ENCODE measurements at regions not wholly inside any gene's neighbourhood (a gene's known extent, or its start where the extent isn't known, plus 50 kb on each side); places are given as distances from the start of the nearest gene placed in this dataset.

- DNase-seq, result no peak
Observed at GRCh38 chr2:145723872-145724271, 1204.0 kb upstream of the ZEB2 start.

DNA sequence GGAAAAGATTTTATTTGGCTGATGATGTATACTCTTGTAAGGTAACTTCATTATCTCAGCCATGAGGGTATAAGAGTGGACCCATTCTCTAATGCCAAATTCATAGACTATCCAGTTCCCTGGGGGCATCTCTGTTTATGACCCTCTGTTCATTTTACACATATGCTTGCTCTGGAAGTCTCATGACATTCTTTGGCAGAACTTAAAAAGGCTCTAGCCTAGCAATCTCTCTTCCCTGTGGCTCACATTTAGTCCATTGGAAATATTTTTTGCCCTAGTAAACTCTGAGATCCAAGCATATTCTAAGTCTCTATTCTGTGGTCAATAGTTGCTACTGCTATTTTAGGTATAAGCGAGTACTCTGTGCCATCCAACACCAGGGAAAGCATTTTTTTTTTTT lies 1201.8 kb upstream of the ZEB2 start:
- DNase-seq, result no peak

GRCh38 chr2:145715601-145716000 lies 1195.7 kb upstream of the ZEB2 start:
- no peak for DNase-seq

DNA sequence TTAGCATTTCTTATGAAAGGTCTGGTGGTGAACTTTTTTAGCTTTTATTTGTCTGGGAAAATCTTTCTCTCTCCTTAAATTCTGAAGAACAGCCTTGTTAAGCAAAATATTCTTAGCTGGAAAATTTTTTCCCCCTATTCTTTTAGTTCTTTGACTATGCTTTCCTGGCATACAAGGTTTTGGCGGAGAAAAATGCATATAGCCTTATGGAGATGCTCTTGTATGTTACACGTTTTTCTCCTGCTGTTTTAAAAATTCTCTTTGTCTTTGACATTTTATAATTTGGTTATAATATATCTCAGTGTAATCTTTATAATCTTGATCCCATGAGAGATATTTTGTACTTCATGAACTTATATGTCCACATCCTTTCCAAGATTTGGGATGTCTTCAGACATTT lies 1190.4 kb upstream of the ZEB2 start:
- DNase-seq, result no peak

DNA sequence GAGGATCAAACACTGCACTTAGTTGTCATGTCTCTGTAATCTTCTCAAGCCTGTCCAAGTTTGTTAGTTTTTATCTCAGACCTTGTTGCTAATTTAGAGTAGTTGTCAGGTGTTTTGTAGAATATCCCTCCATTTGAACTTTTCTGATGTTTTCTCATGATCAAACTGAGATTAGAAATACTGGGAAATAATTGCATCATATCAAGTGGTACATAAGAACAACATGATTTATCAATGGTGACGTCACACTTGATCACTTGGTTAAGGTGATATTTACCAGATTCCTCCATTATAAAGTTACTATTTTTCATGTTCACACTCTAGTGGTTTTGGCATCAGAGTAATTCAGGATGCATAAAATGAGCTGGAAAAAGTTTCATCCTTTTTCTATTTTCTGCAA lies 1182.4 kb upstream of the ZEB2 start:
- DNase-seq, result no peak

- DNase-seq, result peak in 1 of 3 donors; percentile 7
Observed at GRCh38 chr2:145692971-145693478, 1173.1 kb upstream of the ZEB2 start.

DNA sequence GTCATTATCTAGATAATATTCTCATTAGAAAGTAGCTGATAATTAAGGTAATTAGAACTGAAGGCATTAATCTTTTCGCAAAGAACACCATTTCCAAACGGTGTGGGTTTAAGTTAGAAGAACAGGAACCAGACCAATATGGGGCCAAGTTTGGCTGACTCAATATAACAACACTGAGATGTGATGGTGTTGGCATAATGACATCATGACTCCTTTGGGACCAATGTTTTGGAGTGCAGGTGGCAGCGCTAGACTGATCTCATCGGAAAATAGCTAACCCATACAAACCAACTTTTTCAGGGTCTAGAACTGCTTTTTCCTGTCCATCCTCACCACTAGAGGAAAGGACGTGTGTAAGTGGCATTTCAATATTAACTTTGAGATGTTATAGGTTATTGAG lies 1171.7 kb upstream of the ZEB2 start:
- DNase-seq, result no peak

DNA sequence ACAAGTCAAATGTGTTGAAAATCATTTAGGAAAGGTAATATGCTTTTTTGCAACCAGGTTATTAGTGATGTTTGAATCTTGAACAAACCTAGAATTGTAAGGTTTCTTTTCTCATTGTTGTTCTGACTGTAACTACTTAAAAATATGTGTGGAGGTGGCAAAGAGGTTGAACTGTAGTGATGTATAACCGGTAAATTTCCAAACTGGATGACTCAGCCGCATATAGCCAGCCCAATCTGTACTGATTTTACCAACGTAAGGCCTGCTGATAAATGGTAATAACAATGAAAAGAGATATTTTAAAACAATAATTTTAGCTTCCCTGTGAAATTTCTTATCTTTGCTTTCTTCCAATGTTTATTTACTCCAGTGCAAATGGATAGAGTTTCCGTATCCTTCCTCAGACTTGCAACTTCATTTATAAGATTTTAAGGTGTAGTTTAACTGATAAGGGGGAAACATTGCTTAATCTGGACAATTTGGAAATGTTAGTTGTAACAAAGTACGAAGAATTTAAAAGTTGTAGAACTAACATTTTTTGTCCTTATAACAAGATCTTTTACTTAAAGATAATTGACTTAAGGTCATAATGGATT lies 1170.4 kb upstream of the ZEB2 start:
- no peak for DNase-seq

DNA sequence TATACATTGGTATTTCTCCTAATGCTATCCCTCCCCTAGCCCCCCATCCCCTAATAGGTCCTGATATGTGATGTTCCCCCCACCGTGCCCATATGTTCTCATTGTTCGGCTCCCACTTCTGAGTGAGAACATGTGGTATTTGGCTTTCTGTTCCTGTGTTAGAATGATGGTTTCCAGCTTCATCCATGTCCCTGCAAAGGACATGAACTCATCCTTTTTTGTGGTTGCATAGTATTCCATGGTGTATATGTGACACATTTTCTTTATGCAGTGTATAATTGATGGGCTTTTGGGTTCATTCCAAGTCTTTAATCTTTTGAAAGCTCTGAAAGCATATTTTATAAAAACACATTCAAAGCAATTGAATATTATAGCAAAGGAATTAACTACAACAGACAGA lies 1169.4 kb upstream of the ZEB2 start:
- DNase-seq, result no peak

- DNase-seq, result no peak
Observed at GRCh38 chr2:145688156-145688555, 1168.2 kb upstream of the ZEB2 start.

GRCh38 chr2:145687442-145688134 lies 1167.7 kb upstream of the ZEB2 start:
- DNase-seq, result no peak

DNA sequence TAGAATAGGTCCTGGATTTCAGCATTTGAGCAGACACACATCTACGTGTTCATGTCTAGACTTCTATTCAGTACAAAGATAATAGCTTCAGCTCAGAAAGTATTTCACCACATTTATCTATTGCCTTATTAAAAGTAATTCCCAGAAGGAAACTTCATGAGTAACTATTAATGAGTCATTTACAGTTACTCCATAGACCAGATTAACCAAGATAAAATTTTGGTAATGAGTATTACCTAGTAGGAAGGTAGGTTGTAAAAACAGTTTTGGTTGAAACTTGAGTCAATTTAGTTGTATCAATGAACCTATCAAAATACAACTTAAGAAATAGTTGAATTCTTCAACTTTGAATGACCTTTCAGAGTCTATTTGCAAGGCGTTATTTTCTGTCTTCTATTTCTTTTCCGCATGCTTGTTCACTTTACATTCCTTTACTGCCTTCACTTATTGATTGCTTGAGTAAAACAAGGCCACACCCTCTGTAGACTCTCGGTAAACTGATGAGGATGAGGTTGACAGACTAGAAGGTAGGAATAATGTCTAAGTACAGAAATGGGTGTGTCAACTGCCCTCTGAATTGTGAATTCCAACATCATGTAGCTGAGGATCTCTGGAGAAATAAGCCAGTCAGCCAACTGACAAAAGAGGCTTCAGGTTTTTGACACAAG lies 1165.6 kb upstream of the ZEB2 start:
- no peak for DNase-seq

- peak in 1 of 3 donors; percentile 9 for DNase-seq
Observed at GRCh38 chr2:145682546-145683157, 1162.7 kb upstream of the ZEB2 start.

DNA sequence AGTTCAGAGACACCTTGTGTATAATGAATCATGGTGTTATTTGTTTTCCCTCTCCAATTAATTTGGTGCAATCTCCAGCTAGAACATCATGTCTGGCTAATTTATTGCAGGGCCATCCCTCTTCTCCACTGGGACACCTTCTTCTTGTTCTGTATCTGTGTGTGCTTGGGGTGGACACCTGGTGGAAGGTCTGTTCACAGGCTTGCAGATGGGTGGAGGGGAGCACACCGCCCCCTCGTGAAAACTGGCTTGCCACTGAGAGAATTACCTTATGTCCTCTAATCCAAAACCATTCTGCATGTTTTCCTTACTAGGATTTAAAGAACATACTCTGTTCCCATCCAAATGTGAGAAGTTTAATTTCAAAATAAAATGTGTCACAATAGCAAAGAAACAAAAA lies 1160.4 kb upstream of the ZEB2 start:
- DNase-seq, result no peak

DNA sequence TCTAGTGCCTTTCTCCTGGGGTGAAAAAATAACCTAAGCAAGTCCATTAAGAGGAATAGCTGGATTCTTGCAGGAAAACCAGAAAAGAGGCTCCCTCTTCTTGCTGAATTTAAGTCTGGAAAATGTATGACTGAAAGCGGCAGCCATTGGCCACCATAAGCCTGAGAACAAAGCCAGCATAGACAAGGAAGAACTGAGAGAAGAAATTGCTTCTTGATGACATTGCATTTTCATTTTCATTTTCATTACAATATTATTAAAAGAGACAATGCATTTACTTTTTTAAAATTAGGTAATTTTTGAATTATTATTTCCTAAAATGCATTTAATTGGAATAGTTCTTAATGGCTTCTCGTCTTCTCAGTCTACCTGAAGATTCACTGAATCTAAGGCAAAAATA lies 1157.5 kb upstream of the ZEB2 start:
- no peak for DNase-seq

DNA sequence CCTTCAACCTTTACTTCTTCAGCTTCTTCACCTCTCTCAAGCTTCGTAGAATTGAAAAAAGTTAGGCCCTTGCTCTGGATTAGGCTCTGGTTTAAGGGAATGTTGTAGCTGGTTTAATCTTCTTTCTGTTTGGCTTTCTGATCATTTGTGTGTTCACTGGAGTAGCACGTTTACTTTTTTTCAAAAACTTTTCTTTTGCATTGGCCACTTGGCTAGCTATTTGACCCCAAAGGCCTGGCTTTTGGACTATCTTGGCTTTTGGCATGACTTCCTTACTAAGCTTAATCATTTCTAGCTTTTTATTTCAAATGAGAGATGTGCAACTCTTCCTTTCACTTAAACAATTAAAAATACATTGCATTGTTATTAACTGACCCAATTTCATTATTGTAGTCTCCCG lies 1154.8 kb upstream of the ZEB2 start:
- no peak for DNase-seq

DNA sequence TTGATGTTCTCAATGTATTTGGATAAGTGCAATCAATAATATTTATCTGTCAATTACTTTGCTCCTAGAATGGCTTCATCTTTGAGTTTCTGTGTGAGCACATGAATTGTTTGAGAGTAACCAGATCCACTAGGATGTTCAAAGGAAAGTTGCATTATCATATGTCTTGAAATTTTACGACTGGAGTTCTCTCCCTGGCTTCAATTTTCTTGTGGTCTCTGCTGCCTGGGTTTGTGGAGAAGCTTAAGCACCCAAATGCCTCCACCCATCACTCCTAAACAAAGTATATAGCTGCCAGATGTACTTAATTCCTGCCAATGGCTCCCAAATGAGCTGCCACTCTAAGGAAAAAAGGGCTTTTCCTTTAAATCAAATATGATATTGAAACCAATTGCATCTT lies 1149.4 kb upstream of the ZEB2 start:
- DNase-seq, result no peak

GRCh38 chr2:145666552-145666951 lies 1146.6 kb upstream of the ZEB2 start:
- no peak for DNase-seq

DNA sequence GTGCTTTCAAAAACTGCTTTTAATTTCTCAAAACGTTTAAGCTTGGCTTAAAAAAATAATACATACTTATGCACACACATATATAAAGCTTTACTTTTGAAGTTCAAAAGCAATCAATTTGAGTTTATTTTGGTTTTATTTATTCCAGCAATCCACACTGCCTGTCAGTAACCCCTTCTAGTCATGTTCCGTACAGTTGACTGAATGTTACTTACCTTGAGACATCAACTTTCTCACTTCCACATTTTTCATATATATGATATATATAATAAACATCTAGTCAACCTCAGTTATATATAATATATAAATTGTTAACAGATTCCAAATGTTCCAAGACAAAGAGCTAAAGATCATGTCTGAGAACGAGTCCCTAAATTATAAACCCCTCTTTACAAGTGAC lies 1137.3 kb upstream of the ZEB2 start:
- no peak for DNase-seq

- DNase-seq, result no peak
Observed at GRCh38 chr2:145655165-145655765, 1135.3 kb upstream of the ZEB2 start.

DNA sequence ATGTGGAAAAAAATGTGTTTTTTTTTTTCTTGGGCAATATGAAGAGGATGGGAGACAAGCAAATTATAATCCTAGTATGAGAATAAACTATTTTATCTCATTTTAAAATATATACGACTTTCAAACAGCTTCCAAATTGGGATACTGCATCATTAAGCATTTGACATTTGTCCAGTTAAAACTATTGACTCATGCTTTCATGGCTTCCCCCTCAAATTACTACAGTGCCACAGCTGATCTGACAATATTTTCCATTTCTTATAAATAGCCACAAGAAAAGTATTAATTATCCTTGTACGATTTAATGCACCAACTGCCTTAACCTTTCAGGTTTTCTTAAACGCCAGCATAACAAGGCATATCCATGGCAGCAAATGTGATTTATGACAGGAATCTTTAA lies 1134.8 kb upstream of the ZEB2 start:
- no peak for DNase-seq

DNA sequence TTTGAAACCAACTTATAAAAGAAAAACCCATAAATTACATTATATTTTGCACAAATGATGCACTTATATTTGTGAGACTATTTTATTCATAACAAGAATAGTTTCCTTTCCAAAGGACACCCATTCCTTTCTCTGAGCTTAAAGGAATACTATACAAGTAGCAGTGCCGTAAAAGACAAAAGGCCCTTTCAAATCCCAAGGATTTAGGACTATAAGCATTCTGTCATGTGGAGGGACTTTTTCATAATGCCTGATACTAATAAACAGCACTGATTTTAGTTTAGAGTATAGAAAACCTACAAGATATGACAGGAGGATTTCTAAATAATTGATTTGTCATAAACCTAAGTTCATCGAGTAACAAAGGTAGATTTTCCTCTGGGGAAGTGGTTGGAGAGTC lies 1134.2 kb upstream of the ZEB2 start:
- DNase-seq, result no peak
